ENCODE measurements at regions not wholly inside any gene's neighbourhood (a gene's known extent, or its start where the extent isn't known, plus 50 kb on each side); places are given as distances from the start of the nearest gene placed in this dataset.
"Not testable (repeated sequence)": the region's sequence is repeated elsewhere in the genome, so short reads cannot be mapped to it uniquely, and the experiment has no call there.

GRCh38 chr16:87141402-87141801 is 175.8 kb downstream of the C16orf95 start:
- H3K4me2 ChIP-seq (ENCODE audit: low read length), result no peak overlapping the region
- no peaks in the 10 kb centered on the region for H3K4me1 ChIP-seq (ENCODE audit: control insufficient read depth, insufficient read depth, low read length)
- H3K4me3 ChIP-seq (ENCODE audit: low read length), result no peak overlapping the region
- H3K36me3 ChIP-seq (ENCODE audit: insufficient read depth, low read length), result no peaks in the 10 kb centered on the region
- no peak overlapping the region for H3K9ac ChIP-seq (ENCODE audit: low read depth, low read length)
- peaks cover 32% of the 10 kb centered on the region for H3K27me3 ChIP-seq (ENCODE audit: control insufficient read depth, insufficient read depth, low read length)
- no peaks in the 10 kb centered on the region for H3K9me3 ChIP-seq (replicated peaks; ENCODE audit: low read length)

GRCh38 chr16:87143661-87144121 is 173.5 kb downstream of the C16orf95 start:
- H3K9ac ChIP-seq (ENCODE audit: low read depth, low read length), result no peak overlapping the region
- H3K4me2 ChIP-seq (ENCODE audit: low read length), result no peak overlapping the region
- H3K27me3 ChIP-seq (ENCODE audit: control insufficient read depth, insufficient read depth, low read length), result peaks cover 31% of the 10 kb centered on the region
- no peak overlapping the region for H3K4me3 ChIP-seq (ENCODE audit: low read length)
- no peaks in the 10 kb centered on the region for H3K36me3 ChIP-seq (ENCODE audit: insufficient read depth, low read length)
- peaks cover 4% of the 10 kb centered on the region for H3K4me1 ChIP-seq (ENCODE audit: control insufficient read depth, insufficient read depth, low read length)
- no peaks in the 10 kb centered on the region for H3K9me3 ChIP-seq (replicated peaks; ENCODE audit: low read length)

GRCh38 chr16:87144232-87144631 is 173.0 kb downstream of the C16orf95 start:
- Histone ChIP-seq H3K9me3 (replicated peaks; ENCODE audit: low read length) (no peaks in the 10 kb centered on the region), H3K4me3 (ENCODE audit: low read length) (no peak overlapping the region), H3K4me1 (ENCODE audit: control insufficient read depth, insufficient read depth, low read length) (peaks cover 7% of the 10 kb centered on the region), H3K27me3 (ENCODE audit: control insufficient read depth, insufficient read depth, low read length) (peaks cover 25% of the 10 kb centered on the region), H3K9ac (ENCODE audit: low read depth, low read length) (no peak overlapping the region), H3K36me3 (ENCODE audit: insufficient read depth, low read length) (no peaks in the 10 kb centered on the region), H3K4me2 (ENCODE audit: low read length) (no peak overlapping the region)

GRCh38 chr16:87145181-87146176 is 171.7 kb downstream of the C16orf95 start:
- peaks cover 22% of the 10 kb centered on the region for H3K27me3 ChIP-seq (ENCODE audit: control insufficient read depth, insufficient read depth, low read length)
- H3K4me2 ChIP-seq (ENCODE audit: low read length), result no peak overlapping the region
- H3K4me1 ChIP-seq (ENCODE audit: control insufficient read depth, insufficient read depth, low read length), result peaks cover 7% of the 10 kb centered on the region
- no peaks in the 10 kb centered on the region for H3K36me3 ChIP-seq (ENCODE audit: insufficient read depth, low read length)
- H3K9me3 ChIP-seq (replicated peaks; ENCODE audit: low read length), result no peaks in the 10 kb centered on the region
- no peak overlapping the region for H3K4me3 ChIP-seq (ENCODE audit: low read length)
- no peak overlapping the region for H3K9ac ChIP-seq (ENCODE audit: low read depth, low read length)

- Histone ChIP-seq H3K4me3 (ENCODE audit: low read length) (no peak overlapping the region), H3K36me3 (ENCODE audit: insufficient read depth, low read length) (no peaks in the 10 kb centered on the region), H3K4me1 (ENCODE audit: control insufficient read depth, insufficient read depth, low read length) (peaks cover 7% of the 10 kb centered on the region), H3K9me3 (replicated peaks; ENCODE audit: low read length) (no peaks in the 10 kb centered on the region), H3K4me2 (ENCODE audit: low read length) (no peak overlapping the region), H3K27me3 (ENCODE audit: control insufficient read depth, insufficient read depth, low read length) (peaks cover 28% of the 10 kb centered on the region), H3K9ac (ENCODE audit: low read depth, low read length) (no peak overlapping the region)
These were observed 170.5 kb downstream of the C16orf95 start for GRCh38 chr16:87146676-87147075.

- Histone ChIP-seq H3K4me1 (ENCODE audit: control insufficient read depth, insufficient read depth, low read length) (peaks cover 7% of the 10 kb centered on the region), H3K27me3 (ENCODE audit: control insufficient read depth, insufficient read depth, low read length) (peaks cover 43% of the 10 kb centered on the region), H3K9ac (ENCODE audit: low read depth, low read length) (no peak overlapping the region), H3K9me3 (replicated peaks; ENCODE audit: low read length) (no peaks in the 10 kb centered on the region), H3K4me3 (ENCODE audit: low read length) (no peak overlapping the region), H3K36me3 (ENCODE audit: insufficient read depth, low read length) (no peaks in the 10 kb centered on the region), H3K4me2 (ENCODE audit: low read length) (no peak overlapping the region)
These were observed 168.1 kb downstream of the C16orf95 start for GRCh38 chr16:87149051-87149450.

- Histone ChIP-seq H3K9me3 (replicated peaks; ENCODE audit: low read length) (no peaks in the 10 kb centered on the region), H3K36me3 (ENCODE audit: insufficient read depth, low read length) (no peaks in the 10 kb centered on the region), H3K27me3 (ENCODE audit: control insufficient read depth, insufficient read depth, low read length) (peaks cover 48% of the 10 kb centered on the region), H3K9ac (ENCODE audit: low read depth, low read length) (no peak overlapping the region), H3K4me1 (ENCODE audit: control insufficient read depth, insufficient read depth, low read length) (peaks cover 7% of the 10 kb centered on the region), H3K4me2 (ENCODE audit: low read length) (no peak overlapping the region), H3K4me3 (ENCODE audit: low read length) (no peak overlapping the region)
These were observed 166.9 kb downstream of the C16orf95 start for GRCh38 chr16:87150262-87150661.

- H3K4me1 ChIP-seq (ENCODE audit: control insufficient read depth, insufficient read depth, low read length), result peaks cover 7% of the 10 kb centered on the region
- peaks cover 48% of the 10 kb centered on the region for H3K27me3 ChIP-seq (ENCODE audit: control insufficient read depth, insufficient read depth, low read length)
- H3K9ac ChIP-seq (ENCODE audit: low read depth, low read length), result no peak overlapping the region
- no peaks in the 10 kb centered on the region for H3K36me3 ChIP-seq (ENCODE audit: insufficient read depth, low read length)
- H3K4me3 ChIP-seq (ENCODE audit: low read length), result no peak overlapping the region
- H3K4me2 ChIP-seq (ENCODE audit: low read length), result no peak overlapping the region
- H3K9me3 ChIP-seq (replicated peaks; ENCODE audit: low read length), result no peaks in the 10 kb centered on the region
These were observed 166.4 kb downstream of the C16orf95 start for GRCh38 chr16:87150681-87151280.

GRCh38 chr16:87152221-87152755 is 164.9 kb downstream of the C16orf95 start:
- Histone ChIP-seq H3K4me1 (ENCODE audit: control insufficient read depth, insufficient read depth, low read length) (peaks cover 7% of the 10 kb centered on the region), H3K27me3 (ENCODE audit: control insufficient read depth, insufficient read depth, low read length) (peaks cover 42% of the 10 kb centered on the region), H3K36me3 (ENCODE audit: insufficient read depth, low read length) (no peaks in the 10 kb centered on the region), H3K4me3 (ENCODE audit: low read length) (no peak overlapping the region), H3K9me3 (replicated peaks; ENCODE audit: low read length) (no peaks in the 10 kb centered on the region), H3K4me2 (ENCODE audit: low read length) (no peak overlapping the region), H3K9ac (ENCODE audit: low read depth, low read length) (no peak overlapping the region)

GRCh38 chr16:87153326-87153725 is 163.9 kb downstream of the C16orf95 start:
- H3K4me1 ChIP-seq (ENCODE audit: control insufficient read depth, insufficient read depth, low read length), result peaks cover 7% of the 10 kb centered on the region
- no peaks in the 10 kb centered on the region for H3K9me3 ChIP-seq (replicated peaks; ENCODE audit: low read length)
- H3K36me3 ChIP-seq (ENCODE audit: insufficient read depth, low read length), result no peaks in the 10 kb centered on the region
- no peak overlapping the region for H3K4me2 ChIP-seq (ENCODE audit: low read length)
- H3K4me3 ChIP-seq (ENCODE audit: low read length), result no peak overlapping the region
- peaks cover 49% of the 10 kb centered on the region for H3K27me3 ChIP-seq (ENCODE audit: control insufficient read depth, insufficient read depth, low read length)
- no peak overlapping the region for H3K9ac ChIP-seq (ENCODE audit: low read depth, low read length)

GRCh38 chr16:87155315-87155714 is 161.9 kb downstream of the C16orf95 start:
- not testable (repeated sequence) for H3K9ac ChIP-seq (ENCODE audit: low read depth, low read length); H3K36me3 ChIP-seq (ENCODE audit: insufficient read depth, low read length); H3K9me3 ChIP-seq (replicated peaks; ENCODE audit: low read length); H3K4me1 ChIP-seq (ENCODE audit: control insufficient read depth, insufficient read depth, low read length); H3K4me2 ChIP-seq (ENCODE audit: low read length); H3K4me3 ChIP-seq (ENCODE audit: low read length)
- peaks cover 56% of the 10 kb centered on the region for H3K27me3 ChIP-seq (ENCODE audit: control insufficient read depth, insufficient read depth, low read length)
